GM18519 (cell line): ENCODE measurements at regions not wholly inside any gene's neighbourhood (a gene's known extent, or its start where the extent isn't known, plus 50 kb on each side); places are given as distances from the start of the nearest gene placed in this dataset.
A peak's percentile ranks its signal among the peaks of the same experiment; 100 is the strongest.
"Not testable (repeated sequence)": the region's sequence is repeated elsewhere in the genome, so short reads cannot be mapped to it uniquely, and the experiment has no call there.

Source experiments
- ATAC-seq: cut with Tn5 transposase; IDR thresholded peaks from one replicate; pipeline ENCODE4 v1.9.1; 2021; ENCODE audit warnings: mild to moderate bottlenecking, moderate library complexity; ENCODE audit not compliant: unreplicated experiment, low FRiP score

DNA sequence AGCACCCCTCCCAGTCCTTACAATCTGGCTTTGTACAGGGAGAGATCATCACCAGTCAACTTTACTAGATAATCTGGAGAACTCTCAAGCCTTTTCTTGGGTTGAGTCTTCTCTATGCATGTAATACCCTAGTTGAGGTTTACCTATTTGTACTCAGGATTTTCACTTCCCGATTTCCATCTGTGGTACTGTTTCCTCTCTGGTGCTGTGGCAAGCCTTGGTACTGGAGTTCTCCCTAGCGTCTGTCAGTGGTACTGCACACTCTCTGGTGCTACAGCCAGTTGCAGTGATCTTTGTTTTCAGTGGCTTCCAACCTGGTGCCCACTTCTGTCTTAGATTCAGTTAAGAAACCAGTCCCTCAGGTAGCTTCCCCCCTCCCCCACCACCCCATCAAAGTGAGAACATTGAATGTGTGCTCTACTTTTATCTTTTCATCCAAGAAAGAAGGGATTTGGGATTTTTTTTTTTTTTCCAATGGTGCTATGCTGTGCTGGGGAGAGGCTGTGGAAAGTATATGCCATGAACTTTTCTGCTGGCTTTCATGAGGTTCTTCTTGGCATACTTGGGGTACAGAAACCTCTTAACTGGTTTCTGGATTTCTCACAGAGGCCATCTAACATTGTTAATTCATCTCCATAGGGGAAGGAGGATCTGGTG is 69.4 kb upstream of the EVL start:
- ATAC-seq, result peak; percentile 98

DNA sequence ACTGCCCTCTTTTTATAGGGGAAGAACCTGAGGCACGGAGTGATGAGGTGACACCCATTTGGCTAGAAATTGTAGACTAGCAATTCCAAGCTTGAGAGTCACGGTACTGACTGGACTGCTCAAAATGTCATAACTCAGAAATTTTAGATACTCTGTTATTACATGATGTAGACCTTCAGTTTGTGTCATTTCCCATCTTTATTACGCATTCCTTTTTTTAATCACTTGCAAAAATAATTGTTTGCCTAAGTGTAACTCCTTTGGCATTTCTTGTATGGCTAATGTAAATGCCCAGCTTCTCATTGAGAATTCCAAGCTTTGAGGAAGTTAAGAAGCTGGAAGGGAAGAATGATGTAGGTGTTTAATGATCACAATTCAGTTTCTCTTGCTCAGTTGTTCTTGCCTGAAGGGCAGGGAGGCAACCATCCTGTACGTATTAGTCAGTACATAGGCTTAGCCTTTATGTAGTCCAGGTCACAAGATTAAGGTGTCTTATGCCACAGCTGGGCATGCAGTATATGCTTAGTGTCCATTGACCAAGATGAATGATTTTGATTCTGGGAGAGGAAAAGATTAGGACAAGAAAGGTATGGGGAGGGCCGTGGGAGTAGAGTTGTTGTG is 68.2 kb upstream of the EVL start:
- no peak for ATAC-seq

GRCh38 chr14:100000398-100000797 is 64.8 kb upstream of the EVL start:
- ATAC-seq, result not testable (repeated sequence)

DNA sequence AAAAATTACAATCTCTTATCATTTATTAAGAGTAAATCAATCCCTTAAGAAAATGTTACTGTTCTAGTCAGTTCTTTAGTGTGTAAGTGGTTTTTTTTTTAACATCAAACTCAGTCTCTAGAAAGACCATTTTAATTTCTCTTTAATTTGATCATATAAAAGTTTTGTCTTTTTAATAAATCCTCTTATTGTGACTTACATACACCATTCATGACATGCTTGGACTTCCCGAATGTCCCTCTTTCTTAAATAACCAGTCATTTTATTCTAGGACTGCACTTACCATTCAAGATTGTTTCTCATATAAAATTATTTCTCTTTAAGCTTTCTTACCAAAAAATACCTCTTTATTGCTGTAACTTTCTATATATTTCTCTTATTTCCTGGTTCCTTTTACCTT is 60.8 kb upstream of the EVL start:
- no peak for ATAC-seq

DNA sequence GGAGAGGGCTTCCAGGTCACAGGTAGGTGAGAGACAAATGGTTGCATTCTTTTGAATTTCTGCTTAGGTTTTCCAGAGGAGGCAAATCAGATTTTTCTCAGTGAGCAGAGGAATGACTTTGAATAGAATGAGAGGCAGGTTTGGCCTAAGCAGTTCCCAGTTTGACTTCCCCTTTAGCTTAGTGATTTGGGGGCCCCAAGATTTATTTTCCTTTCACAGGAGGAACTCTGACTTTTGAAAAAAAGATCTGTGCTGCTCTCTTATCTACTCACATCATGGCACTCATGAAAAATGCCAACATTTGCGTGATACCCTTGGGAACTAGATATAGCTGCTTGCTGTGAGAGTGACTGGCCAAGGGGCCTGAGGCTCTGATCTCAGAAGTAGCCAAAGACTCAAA is 58.0 kb upstream of the EVL start:
- ATAC-seq, result no peak

DNA sequence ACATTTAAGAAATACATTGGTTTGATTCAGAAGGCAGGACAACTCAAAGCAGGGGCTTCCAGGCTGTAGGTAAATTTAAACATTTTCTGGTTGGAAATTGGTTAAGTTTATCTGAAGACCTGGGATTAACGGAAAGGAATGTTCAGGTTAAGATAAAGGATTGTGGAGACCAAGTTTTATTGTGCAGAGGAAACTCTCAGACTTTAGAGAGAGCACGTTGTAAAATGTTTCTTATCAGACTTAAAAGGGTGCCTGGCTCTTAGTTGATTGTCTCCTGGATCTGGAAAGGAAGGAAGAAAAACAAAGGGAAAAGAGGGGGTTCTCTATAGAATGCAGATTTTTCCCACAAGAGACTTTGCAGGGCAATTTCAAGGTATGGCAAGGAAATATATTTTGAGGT is 55.4 kb upstream of the EVL start:
- not testable (repeated sequence) for ATAC-seq

DNA sequence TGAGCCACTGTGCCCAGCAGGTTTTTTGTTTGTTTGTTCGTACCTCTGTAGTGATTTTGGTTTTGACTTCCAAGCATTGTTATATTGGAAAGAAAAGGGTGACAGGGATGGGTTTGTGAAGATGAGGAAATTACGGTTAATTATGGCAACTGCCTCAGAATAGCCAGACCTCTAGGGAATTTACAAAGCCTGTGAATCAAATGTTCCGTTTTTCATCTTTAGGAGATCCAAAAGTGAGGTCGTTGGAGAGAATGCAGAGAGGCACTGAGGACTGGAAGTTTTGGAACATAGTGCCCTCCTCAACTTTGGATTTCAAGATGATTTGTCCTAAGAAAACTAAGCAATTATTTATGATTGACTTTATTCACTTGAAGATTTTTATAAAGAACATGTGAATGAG is 54.5 kb upstream of the EVL start:
- no peak for ATAC-seq

DNA sequence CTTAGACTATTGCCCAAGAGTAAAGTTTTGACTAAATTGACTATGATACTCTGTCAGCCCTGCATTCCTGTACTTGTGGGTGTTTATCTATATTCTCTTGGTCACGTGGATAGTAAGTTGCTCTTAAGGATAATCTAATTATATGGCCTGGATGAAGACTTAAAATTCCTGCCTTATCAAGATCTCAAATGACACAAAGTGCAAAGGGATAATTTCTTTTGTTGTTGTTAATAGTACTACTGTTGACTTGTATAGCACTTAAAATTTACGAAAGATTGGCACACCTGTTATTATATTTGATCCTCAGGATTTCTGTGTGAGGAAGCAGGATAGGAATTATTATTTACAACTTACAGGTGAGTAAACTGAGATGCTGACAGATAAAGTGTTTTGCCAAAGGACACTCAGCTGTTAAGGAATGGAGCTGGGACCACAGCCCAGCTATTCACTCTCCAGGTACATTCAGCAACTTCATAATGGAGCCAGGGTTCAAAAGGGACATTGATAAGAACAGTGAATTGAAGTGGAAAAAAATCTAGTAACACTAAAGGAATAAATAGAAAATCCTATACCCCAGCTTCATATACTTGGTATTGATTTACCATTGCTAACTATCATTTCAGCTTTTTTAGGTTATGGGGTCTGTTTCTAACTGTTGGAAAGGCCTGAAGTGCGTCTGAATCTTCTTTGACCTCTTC is 53.4 kb upstream of the EVL start:
- no peak for ATAC-seq

- no peak for ATAC-seq
These were observed 52.5 kb upstream of the EVL start for GRCh38 chr14:100012478-100013327.

DNA sequence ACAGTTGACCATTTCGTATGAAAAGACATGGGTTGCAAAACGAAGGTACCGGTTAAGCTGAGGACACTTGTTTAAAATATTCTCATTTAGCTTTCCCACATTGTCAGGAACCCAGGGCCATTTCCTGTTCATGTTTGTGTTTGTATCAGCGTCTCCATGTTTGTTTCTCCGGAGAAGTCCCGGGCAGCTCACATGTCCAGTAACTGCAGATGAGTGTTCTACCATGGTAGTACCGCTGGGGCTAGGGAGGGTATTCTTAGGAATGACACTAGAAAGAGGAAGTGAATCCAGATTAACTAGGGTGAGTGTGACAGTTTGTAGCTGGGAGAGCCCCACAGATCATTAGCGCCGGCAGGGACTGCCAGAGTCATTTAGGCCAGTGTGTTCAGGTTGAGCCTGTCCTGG is 50.0 kb upstream of the EVL start:
- ATAC-seq, result peak; percentile 87
